DMS153 treated with DMSO at 0.1 percent for 48 hours (cell line): ENCODE measurements at regions not wholly inside any gene's neighbourhood (a gene's known extent, or its start where the extent isn't known, plus 50 kb on each side); places are given as distances from the start of the nearest gene placed in this dataset.
"Not testable (repeated sequence)": the region's sequence is repeated elsewhere in the genome, so short reads cannot be mapped to it uniquely, and the experiment has no call there.

ENCODE experiments used
- DNase-seq: peaks from one replicate; lab custom pipeline; 2025; ENCODE audit not compliant: unreplicated experiment; lab: John Stamatoyannopoulos, UW

GRCh38 chr7:37545619-37546534 lies 97.2 kb upstream of the ELMO1 start:
- no peak for DNase-seq

- no peak for DNase-seq
These were observed 98.0 kb upstream of the ELMO1 start for GRCh38 chr7:37546677-37547076.

- DNase-seq, result no peak
These were observed 100.6 kb upstream of the ELMO1 start for GRCh38 chr7:37549076-37549931.

- no peak for DNase-seq
These were observed 101.8 kb upstream of the ELMO1 start for GRCh38 chr7:37550426-37550825.

- DNase-seq, result no peak
These were observed 102.2 kb upstream of the ELMO1 start for GRCh38 chr7:37550872-37551271.

GRCh38 chr7:37552030-37552429 lies 103.4 kb upstream of the ELMO1 start:
- no peak for DNase-seq

GRCh38 chr7:37552439-37552838 lies 103.8 kb upstream of the ELMO1 start:
- not testable (repeated sequence) for DNase-seq

GRCh38 chr7:37555528-37555927 lies 106.9 kb upstream of the ELMO1 start:
- no peak for DNase-seq

GRCh38 chr7:37557571-37558209 lies 109.0 kb upstream of the ELMO1 start:
- no peak for DNase-seq

GRCh38 chr7:37558320-37559096 lies 109.8 kb upstream of the ELMO1 start:
- DNase-seq, result no peak

- DNase-seq, result no peak
These were observed 113.4 kb upstream of the GPR141 start for GRCh38 chr7:37570145-37570544.

- DNase-seq, result no peak
These were observed 111.8 kb upstream of the GPR141 start for GRCh38 chr7:37571806-37572205.

GRCh38 chr7:37577412-37577811 lies 106.2 kb upstream of the GPR141 start:
- DNase-seq, result no peak

- DNase-seq, result no peak
These were observed 105.7 kb upstream of the GPR141 start for GRCh38 chr7:37577901-37578300.

GRCh38 chr7:37578350-37578749 lies 105.2 kb upstream of the GPR141 start:
- no peak for DNase-seq

GRCh38 chr7:37580376-37580775 lies 103.2 kb upstream of the GPR141 start:
- DNase-seq, result no peak

GRCh38 chr7:37584651-37585463 lies 98.7 kb upstream of the GPR141 start:
- not testable (repeated sequence) for DNase-seq

GRCh38 chr7:37590824-37591223 lies 92.7 kb upstream of the GPR141 start:
- no peak for DNase-seq

- DNase-seq, result no peak
These were observed 91.2 kb upstream of the GPR141 start for GRCh38 chr7:37592366-37592765.

- DNase-seq, result no peak
These were observed 89.0 kb upstream of the GPR141 start for GRCh38 chr7:37594602-37595001.
